ENCODE measurements at regions not wholly inside any gene's neighbourhood (a gene's known extent, or its start where the extent isn't known, plus 50 kb on each side); places are given as distances from the start of the nearest gene placed in this dataset.

GRCh38 chr17:65477600-65477999 is 83.8 kb downstream of the AXIN2 start:
- DNase-seq: no peak

DNA sequence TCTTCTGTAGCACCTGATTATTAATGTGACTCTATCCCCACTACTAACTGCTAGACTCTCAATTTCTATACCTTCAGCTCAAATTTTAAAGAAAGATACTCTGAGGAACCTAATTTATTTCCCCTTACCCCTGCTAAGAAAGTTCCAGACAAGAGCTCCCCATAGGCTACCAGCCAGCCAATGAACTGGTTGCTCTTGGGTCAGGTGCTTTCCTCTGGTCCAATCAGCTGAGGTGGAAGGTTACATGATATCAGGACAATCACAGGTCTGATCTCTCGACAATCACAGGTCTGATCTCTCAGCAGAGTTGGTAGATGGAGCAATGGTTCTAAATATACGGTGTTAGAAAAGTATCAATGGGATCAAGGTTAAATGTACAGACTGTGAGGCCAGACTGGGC is 86.8 kb downstream of the AXIN2 start:
- DNase-seq: no peak

DNA sequence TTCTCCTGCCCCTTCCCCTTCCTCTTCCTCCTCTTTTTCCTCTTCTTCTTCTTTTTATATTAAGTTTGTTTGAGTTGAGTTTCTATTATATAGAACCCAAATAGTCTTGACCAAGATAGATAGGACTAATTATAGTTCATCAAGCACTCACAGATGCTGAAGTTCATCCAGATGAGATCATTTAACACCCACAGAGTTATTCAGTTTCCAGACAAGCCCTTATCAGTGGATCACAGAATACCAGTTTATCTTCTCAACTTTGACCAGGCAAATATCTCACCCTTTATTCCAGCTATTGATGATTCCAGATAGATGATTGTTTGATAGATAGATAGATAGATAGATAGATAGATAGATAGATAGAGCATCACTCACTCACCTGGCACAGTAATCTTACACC is 87.5 kb downstream of the AXIN2 start:
- DNase-seq: no peak

- DNase-seq: no peak
These were observed 88.1 kb downstream of the AXIN2 start for GRCh38 chr17:65473363-65473762.

GRCh38 chr17:65472666-65473309 is 88.7 kb downstream of the AXIN2 start:
- no peak for DNase-seq

DNA sequence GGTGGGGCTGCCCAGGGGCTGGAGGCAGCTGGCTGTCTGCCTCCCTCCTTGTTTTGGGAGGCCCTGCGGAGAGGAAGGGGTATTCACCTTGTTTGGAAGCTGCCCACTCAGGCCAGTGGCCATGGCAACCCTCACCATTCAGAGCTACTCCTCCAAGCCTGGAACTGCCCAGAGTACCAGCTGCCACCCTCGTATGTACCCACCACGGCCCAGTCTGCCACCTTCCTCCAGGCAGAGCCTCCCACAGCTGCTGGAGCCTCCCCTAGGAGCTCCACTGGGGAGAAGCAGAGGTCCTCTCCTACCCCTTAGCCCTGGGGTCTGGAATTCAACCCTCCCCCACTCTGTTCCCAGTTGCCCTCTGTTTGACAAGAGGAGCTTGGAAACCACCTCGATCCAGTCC is 90.7 kb downstream of the AXIN2 start:
- no peak for DNase-seq

DNA sequence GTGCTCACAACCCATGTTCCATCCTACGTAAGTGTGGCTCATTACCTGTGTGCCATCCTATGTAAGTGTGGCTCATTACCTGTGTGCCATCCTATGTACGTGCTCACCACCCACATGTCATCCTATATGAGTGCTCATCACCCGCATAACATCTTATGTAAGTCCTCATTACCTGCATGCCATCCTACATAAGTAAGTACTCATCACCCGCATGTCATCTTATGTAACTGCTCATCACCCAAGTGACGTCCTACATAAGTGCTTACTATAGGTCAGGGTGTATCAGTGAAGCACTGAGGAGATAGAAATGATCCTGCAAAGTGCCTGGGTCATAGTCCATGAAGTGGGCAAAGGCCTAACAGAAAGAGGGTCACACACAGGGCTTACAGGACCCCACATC is 93.1 kb downstream of the AXIN2 start:
- no peak for DNase-seq

DNA sequence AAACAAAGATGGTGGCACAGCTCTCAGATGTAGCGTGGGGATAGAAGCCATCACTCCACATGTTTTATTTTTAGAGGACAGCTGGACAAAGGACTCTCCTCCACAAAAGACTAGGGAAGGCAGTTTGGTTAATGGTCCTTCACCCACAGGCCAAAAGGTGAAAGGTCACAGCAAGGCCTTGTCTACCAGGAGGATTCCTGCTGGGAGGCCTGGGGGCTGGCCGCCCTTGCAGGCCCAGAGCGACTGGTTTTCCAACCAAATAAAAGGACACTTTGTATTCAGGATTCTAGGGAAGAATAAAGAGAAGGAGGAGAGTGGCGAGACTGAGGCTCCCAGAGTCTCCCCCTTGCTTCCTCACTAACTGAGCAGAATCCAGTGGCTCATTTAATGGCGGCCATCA is 94.3 kb downstream of the AXIN2 start:
- DNase-seq: no peak

- no peak for DNase-seq
These were observed 94.9 kb downstream of the AXIN2 start for GRCh38 chr17:65466547-65466946.

DNA sequence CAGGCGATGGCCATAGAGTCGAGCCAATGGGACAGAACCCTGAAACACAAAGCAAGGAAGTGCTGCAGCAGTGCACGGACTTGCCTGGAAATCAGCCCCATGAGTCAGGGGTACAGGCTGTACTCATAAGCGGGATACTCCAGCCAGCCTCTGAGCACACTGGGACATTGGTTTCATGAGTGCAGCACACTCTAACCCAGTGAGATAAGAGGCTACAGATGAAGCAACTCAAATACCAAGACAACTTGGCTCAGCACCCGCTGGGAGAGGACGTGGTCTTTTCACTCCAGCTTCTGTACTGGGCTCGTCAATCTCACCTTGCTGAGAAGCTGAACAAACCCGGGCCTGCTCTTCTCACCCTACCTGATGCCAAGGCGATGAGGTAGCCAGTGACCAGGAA is 98.2 kb downstream of the AXIN2 start:
- DNase-seq: no peak

- no peak for DNase-seq
These were observed 101.6 kb downstream of the AXIN2 start for GRCh38 chr17:65459677-65460347.

- DNase-seq: no peak
These were observed 103.7 kb downstream of the AXIN2 start for GRCh38 chr17:65457635-65458257.

GRCh38 chr17:65457183-65457582 is 104.3 kb downstream of the AXIN2 start:
- DNase-seq: no peak

DNA sequence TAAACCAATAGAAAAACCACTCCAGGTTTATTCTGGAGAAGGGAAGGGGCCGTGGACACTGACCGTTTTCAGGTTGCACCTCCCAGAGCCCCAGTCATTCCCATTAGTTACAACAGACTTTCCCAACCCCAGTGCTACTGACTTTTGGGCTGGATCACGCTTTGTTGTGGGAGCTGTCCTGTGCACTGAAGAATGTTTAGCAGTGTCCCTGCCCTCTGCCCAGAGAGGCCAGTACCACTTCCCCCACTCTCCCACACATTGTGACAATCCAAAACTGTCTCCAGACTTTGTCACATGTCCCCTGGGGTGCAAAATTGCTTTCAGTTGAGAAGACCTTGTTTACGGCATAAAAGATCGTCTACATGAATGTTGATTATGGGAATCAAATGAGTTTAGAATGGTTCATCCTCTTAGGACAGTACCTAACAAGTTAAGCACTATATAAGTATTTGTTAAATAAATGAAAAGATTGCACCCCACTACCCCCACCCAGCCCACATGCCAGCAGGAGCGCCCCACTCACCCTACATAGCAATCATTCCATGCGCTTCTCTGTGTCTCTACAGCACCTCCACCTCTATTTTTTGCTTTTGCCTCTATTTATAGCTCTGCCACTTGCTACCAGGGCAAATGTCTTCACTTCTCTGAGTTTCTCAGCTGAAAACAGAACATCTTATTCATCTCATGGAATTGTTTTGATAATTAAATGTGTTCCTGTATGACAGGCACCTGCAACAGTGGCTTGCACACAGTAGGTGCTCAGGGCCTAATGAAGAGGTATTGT is 104.9 kb downstream of the AXIN2 start:
- DNase-seq: no peak

DNA sequence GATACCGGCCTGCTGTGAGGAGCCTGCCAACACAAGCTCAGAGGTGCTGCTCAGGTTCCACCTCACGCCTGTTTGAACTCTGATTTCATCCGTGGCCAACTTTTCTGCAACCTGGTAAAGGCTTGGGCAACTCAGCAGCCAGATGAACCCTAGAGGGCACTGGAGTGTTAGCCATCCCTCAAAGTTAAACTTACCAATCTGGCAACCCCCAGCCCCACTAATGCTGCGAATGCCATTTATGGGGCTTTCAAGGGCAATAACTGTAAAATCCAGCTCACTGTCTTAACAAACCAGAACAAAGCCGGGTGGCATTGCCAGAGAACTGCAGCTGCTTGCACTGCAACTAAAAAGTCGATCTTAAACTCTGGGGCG is 105.5 kb downstream of the AXIN2 start:
- DNase-seq: no peak

- no peak for DNase-seq
These were observed 106.1 kb downstream of the AXIN2 start for GRCh38 chr17:65455154-65455971.

- DNase-seq: no peak
These were observed 108.1 kb downstream of the AXIN2 start for GRCh38 chr17:65453204-65453931.

DNA sequence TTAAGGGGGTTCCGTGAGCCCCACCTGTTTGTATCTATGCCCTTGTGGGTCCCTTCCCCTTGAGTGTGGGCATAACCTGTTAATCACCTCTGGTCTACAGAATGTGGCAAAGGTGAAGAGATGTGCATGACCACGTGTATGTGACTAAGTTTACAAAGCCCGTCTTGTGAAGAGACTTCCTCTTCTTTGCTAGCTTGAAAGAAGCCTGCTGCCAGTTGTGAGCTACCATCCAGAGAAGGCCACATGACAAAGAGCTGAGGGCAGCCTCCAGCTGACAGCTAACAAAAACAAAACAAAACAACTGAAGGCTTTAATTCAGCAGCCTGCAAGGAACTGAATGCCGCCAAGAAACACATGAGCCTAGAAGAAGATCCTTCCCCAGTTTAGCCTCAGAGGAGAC is 112.0 kb downstream of the AXIN2 start:
- DNase-seq: no peak

- DNase-seq: no peak
These were observed 113.6 kb downstream of the AXIN2 start for GRCh38 chr17:65447823-65448222.

DNA sequence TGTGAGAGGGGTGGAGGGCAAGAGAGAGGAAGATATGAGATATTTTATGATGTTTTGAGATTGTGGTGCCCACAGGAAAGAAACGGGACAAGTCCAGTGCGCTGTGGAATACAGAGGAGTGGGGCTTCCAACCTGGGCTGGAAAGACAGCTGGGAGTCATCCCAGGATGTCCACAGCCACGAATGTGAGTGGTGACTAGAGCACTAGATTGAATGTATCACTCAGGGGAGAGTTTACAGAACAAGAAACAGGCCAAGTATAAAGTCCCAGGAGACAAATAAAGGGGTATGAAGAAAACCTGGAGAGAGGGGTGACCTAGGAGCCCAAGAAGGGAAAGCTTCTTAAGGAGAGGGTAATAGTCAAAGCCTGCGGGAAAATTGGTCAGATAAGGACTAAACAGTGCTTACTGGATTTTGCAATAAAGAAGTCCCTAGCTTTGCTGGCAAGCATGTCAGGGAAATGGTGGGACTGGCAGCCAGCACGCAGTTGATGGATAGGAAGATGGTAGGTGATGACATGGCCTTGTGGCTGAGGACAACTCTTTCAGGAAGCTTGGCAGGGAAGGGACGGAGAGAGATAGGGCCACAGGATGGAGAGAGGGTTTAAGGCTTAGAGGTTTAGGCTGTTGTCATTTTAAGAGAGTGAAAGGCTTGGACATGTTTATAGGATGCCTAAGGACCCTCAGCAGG is 114.5 kb downstream of the AXIN2 start:
- no peak for DNase-seq

- DNase-seq: no peak
These were observed 115.4 kb downstream of the AXIN2 start for GRCh38 chr17:65446043-65446442.

DNA sequence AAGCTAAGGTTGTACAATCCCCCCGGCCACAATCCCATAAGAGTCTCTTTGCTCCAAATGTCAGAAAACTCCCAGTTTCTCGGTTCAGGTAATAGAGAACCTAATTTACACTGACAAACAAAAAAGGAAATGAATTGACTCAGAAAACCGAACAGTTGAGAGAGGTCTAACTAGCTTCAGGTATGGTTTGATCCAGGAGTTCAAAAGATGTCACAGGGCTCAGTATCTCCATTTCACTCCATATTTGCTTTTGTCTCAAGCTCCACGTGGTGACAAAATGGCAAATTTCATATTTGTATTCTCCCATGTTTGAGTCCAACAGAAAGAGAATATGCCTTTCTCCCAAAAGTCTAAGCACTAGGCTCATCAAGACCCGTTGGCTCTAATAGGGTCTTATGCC is 117.4 kb downstream of the AXIN2 start:
- no peak for DNase-seq
